Progenitor cell of endocrine pancreas (in vitro differentiated cells): ENCODE measurements at regions not wholly inside any gene's neighbourhood (a gene's known extent, or its start where the extent isn't known, plus 50 kb on each side); places are given as distances from the start of the nearest gene placed in this dataset.

ENCODE experiments used
- DNase-seq: peaks from one replicate; pipeline ENCODE4 v3.0.0; 2021; ENCODE audit warnings: low spot score; ENCODE audit not compliant: unreplicated experiment
- H3K27ac Mint-ChIP-seq: 2 replicates; pipeline ENCODE4 v1.8.0; 2021; ENCODE audit warnings: mild to moderate bottlenecking, moderate library complexity, mixed read lengths
- H3K27me3 Mint-ChIP-seq: 2 replicates; pipeline ENCODE4 v1.8.0; 2021; ENCODE audit warnings: mixed read lengths
- H3K36me3 Mint-ChIP-seq: 2 replicates; pipeline ENCODE4 v1.8.0; 2022; ENCODE audit warnings: mixed read lengths; ENCODE audit not compliant: insufficient read depth
- H3K4me1 Mint-ChIP-seq: 2 replicates; pipeline ENCODE4 v1.8.0; 2021; ENCODE audit warnings: low read depth, mixed read lengths
- H3K4me3 Mint-ChIP-seq: 2 replicates; pipeline ENCODE4 v1.8.0; 2021; ENCODE audit warnings: low read depth, mild to moderate bottlenecking, moderate library complexity, mixed read lengths
- H3K9me3 Mint-ChIP-seq: 2 replicates; pipeline ENCODE4 v1.8.0; 2021; ENCODE audit warnings: low read depth, mixed read lengths
- CTCF ChIP-seq: fragments of 200-600 bp; sonication (generic); IDR thresholded peaks from one replicate; pipeline ENCODE4 v1.5.0; 2021; ENCODE audit warnings: antibody characterized with exemption, mild to moderate bottlenecking; ENCODE audit not compliant: unreplicated experiment

- no peak overlapping the region for H3K27ac Mint-ChIP-seq
Measured at GRCh38 chr13:19329365-19329764, 147.7 kb upstream of the TUBA3C start.

GRCh38 chr13:19324325-19324724, 142.7 kb upstream of the TUBA3C start:
- H3K9me3 Mint-ChIP-seq: peaks cover 57% of the 10 kb centered on the region
- TF ChIP-seq CTCF: no peak
- no peak overlapping the region for H3K27ac Mint-ChIP-seq
- H3K4me1 Mint-ChIP-seq: no peaks in the 10 kb centered on the region
- H3K36me3 Mint-ChIP-seq: peaks cover 1% of the 10 kb centered on the region
- no peaks in the 10 kb centered on the region for H3K27me3 Mint-ChIP-seq
- H3K4me3 Mint-ChIP-seq: no peak overlapping the region
- no peak for DNase-seq

More at GRCh38 chr13:19329365-19329764, 147.7 kb upstream of the TUBA3C start:
- H3K27me3 Mint-ChIP-seq: no peaks in the 10 kb centered on the region
- H3K4me1 Mint-ChIP-seq: no peaks in the 10 kb centered on the region
- no peak overlapping the region for H3K4me3 Mint-ChIP-seq
- TF ChIP-seq CTCF: no peak
- H3K9me3 Mint-ChIP-seq: peaks cover 57% of the 10 kb centered on the region
- DNase-seq: no peak
- peaks cover 1% of the 10 kb centered on the region for H3K36me3 Mint-ChIP-seq

- no peaks in the 10 kb centered on the region for H3K27me3 Mint-ChIP-seq
- H3K4me3 Mint-ChIP-seq: no peak overlapping the region
- no peak overlapping the region for H3K27ac Mint-ChIP-seq
- H3K9me3 Mint-ChIP-seq: peaks cover 44% of the 10 kb centered on the region
- DNase-seq: no peak
- TF ChIP-seq CTCF: no peak
- no peaks in the 10 kb centered on the region for H3K4me1 Mint-ChIP-seq
- peaks cover 1% of the 10 kb centered on the region for H3K36me3 Mint-ChIP-seq
Measured at GRCh38 chr13:19321222-19321621, 139.6 kb upstream of the TUBA3C start.

- no peak for DNase-seq
- H3K4me3 Mint-ChIP-seq: no peak overlapping the region
- H3K36me3 Mint-ChIP-seq: no peaks in the 10 kb centered on the region
- no peaks in the 10 kb centered on the region for H3K27me3 Mint-ChIP-seq
- H3K9me3 Mint-ChIP-seq: peaks cover 55% of the 10 kb centered on the region
- TF ChIP-seq CTCF: no peak
- no peaks in the 10 kb centered on the region for H3K4me1 Mint-ChIP-seq
- no peak overlapping the region for H3K27ac Mint-ChIP-seq
Measured at GRCh38 chr13:19305434-19305833, 123.8 kb upstream of the TUBA3C start.

- no peak for TF ChIP-seq CTCF
- peaks cover 1% of the 10 kb centered on the region for H3K36me3 Mint-ChIP-seq
- peaks cover 72% of the 10 kb centered on the region for H3K9me3 Mint-ChIP-seq
- DNase-seq: no peak
- no peaks in the 10 kb centered on the region for H3K27me3 Mint-ChIP-seq
- no peak overlapping the region for H3K27ac Mint-ChIP-seq
- H3K4me3 Mint-ChIP-seq: no peak overlapping the region
- no peaks in the 10 kb centered on the region for H3K4me1 Mint-ChIP-seq
Measured at GRCh38 chr13:19289180-19289579, 107.6 kb upstream of the TUBA3C start.
